ENCODE measurements at regions not wholly inside any gene's neighbourhood (a gene's known extent, or its start where the extent isn't known, plus 50 kb on each side); places are given as distances from the start of the nearest gene placed in this dataset.

DNA sequence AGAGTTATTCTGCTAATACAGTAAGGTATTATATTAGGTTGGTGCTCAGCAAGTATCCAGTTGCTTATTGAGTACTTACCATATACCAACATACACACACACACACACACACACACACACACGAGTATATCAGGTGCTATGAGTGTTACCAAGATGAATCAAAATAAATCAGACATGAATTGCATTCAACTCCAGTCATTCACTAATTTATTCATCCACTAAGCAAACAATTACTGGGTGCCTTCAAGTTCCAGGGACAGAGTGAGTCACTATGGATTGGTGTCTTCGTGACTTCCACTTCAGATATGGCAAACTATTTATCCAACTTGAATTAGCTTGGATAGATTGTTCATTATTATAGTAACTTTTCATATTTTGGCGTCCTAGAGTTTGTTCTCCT lies 140.7 kb upstream of the SLC44A1 start:
- TF ChIP-seq CTCF (IDR thresholded peaks at IDR 0.05; ENCODE audit: extremely low read depth, insufficient read depth, missing control alignments), result no peak
- no peak for DNase-seq (ENCODE audit: low spot score)
- in situ Hi-C loops (cut with MboI; ENCODE audit: low pct_unique_long_range_greater_than_20kb, low sequenced_read_pairs, unreplicated experiment), result no loop called here

GRCh38 chr9:105114318-105114717 lies 130.1 kb upstream of the SLC44A1 start:
- TF ChIP-seq CTCF (IDR thresholded peaks at IDR 0.05; ENCODE audit: extremely low read depth, insufficient read depth, missing control alignments), result no peak
- no peak for DNase-seq (ENCODE audit: low spot score)
- in situ Hi-C loops (cut with MboI; ENCODE audit: low pct_unique_long_range_greater_than_20kb, low sequenced_read_pairs, unreplicated experiment), result no loop called here

DNA sequence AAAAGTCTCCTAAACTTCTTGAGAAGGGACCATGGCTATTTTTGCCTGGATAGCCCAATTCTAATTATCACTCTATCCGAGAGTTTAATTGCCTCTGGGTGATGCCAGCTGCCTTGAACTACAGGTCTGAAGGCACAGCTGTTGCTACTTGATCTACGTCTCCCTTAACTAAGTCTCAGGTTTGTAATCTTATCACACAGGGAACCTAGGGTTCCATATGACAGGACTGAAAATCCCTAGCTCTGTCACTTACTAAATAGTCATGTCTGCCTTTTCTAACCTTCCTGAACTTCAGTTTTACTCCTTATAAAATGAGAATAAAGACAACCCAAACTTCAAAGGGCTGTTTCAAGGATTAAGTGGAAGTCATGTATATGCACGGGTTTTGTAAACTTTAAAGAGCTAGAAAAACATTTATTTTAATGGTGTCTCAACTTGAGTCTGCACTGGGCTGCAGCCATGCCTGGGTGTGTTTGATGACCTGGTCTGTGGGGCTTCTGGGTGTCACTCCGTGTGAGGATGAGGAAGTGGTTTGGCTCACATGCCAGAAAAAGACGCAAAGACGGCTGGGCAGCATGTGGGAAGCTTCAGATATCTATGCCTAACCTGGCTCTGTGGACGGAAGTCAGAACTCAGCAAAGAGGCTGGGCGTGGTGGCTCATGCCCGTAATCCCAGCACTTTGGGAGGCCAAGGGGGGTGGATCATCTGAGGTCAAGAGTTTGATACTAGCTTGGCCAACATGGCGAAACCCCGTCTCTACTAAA lies 129.3 kb upstream of the SLC44A1 start:
- no peak for TF ChIP-seq CTCF (IDR thresholded peaks at IDR 0.05; ENCODE audit: extremely low read depth, insufficient read depth, missing control alignments)
- DNase-seq (ENCODE audit: low spot score), result no peak
- in situ Hi-C loops (cut with MboI; ENCODE audit: low pct_unique_long_range_greater_than_20kb, low sequenced_read_pairs, unreplicated experiment), result no loop called here

GRCh38 chr9:105116052-105116868 lies 128.2 kb upstream of the SLC44A1 start:
- DNase-seq (ENCODE audit: low spot score), result no peak
- in situ Hi-C loops (cut with MboI; ENCODE audit: low pct_unique_long_range_greater_than_20kb, low sequenced_read_pairs, unreplicated experiment), result no loop called here
- TF ChIP-seq CTCF (IDR thresholded peaks at IDR 0.05; ENCODE audit: extremely low read depth, insufficient read depth, missing control alignments), result no peak

GRCh38 chr9:105117234-105117633 lies 127.2 kb upstream of the SLC44A1 start:
- no peak for TF ChIP-seq CTCF (IDR thresholded peaks at IDR 0.05; ENCODE audit: extremely low read depth, insufficient read depth, missing control alignments)
- no peak for DNase-seq (ENCODE audit: low spot score)
- in situ Hi-C loops (cut with MboI; ENCODE audit: low pct_unique_long_range_greater_than_20kb, low sequenced_read_pairs, unreplicated experiment), result no loop called here

- DNase-seq (ENCODE audit: low spot score), result no peak
- in situ Hi-C loops (cut with MboI; ENCODE audit: low pct_unique_long_range_greater_than_20kb, low sequenced_read_pairs, unreplicated experiment), result no loop called here
- no peak for TF ChIP-seq CTCF (IDR thresholded peaks at IDR 0.05; ENCODE audit: extremely low read depth, insufficient read depth, missing control alignments)
Measured at GRCh38 chr9:105118636-105119035, 125.8 kb upstream of the SLC44A1 start.
